Spinal cord (tissue), 9 donors: ENCODE measurements at regions not wholly inside any gene's neighbourhood (a gene's known extent, or its start where the extent isn't known, plus 50 kb on each side); places are given as distances from the start of the nearest gene placed in this dataset.
A peak's percentile ranks its signal among the peaks of the same experiment; 100 is the strongest.

Source experiments
- DNase-seq, 6 donors: peaks; one replicate each; pipeline versions ENCODE4 v3.0.0 to v3.0.0-alpha.2; 2013 to 2015; ENCODE audit warnings: low spot score in 6 of 6, low read depth in 4 of 6
- H3K27ac ChIP-seq: one replicate; pipeline ENCODE4 v1.5.1; 2013; ENCODE audit warnings: low read depth, low read length, control low read depth
- H3K27me3 ChIP-seq: one replicate; pipeline ENCODE4 v1.6.1; 2013; ENCODE audit warnings: low read length; ENCODE audit not compliant: control insufficient read depth, insufficient read depth
- H3K36me3 ChIP-seq: one replicate; pipeline ENCODE4 v1.6.1; 2013; ENCODE audit warnings: low read length; ENCODE audit not compliant: control insufficient read depth, insufficient read depth
- H3K4me1 ChIP-seq: one replicate; pipeline ENCODE4 v1.6.1; 2013; ENCODE audit warnings: low read length; ENCODE audit not compliant: control insufficient read depth, insufficient read depth
- H3K4me3 ChIP-seq: one replicate; pipeline ENCODE4 v1.5.1; 2013; ENCODE audit warnings: low read depth, low read length, control low read depth
- H3K9me3 ChIP-seq: one replicate; pipeline ENCODE4 v1.6.1; 2013; ENCODE audit warnings: low read length; ENCODE audit not compliant: control insufficient read depth, insufficient read depth
- WGBS: methylation state at CpG from one replicate; pipeline ENCODE4 v1.1.5; 2013; ENCODE audit warnings: missing lambda C conversion rate; ENCODE audit not compliant: insufficient coverage; 5-methylcytosine and 5-hydroxymethylcytosine counted together
- donor health status: healthy.

DNA sequence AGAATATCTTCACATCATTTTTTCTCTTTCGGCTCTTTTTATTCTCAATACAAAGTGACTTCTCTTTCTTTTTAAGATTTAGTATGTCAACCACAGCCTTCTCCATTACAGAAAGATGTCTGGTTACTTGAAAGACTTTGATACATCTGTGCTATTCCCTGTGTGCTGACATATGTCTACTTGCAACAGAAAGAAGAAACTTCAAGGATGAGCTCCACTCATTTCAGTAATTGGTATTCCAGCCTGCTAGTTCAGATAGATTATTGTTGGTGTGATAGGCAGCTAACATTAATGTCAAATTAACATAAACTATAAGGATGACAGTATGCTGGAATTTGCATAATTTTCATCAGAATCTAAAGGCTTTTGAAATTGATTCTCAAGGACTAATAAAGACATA, 948.7 kb downstream of the PCDH18 start:
- Histone ChIP-seq H3K27me3 (no peaks in the 10 kb centered on the region), H3K9me3 (peaks cover 1% of the 10 kb centered on the region), H3K4me1 (no peaks in the 10 kb centered on the region), H3K4me3 (no peak overlapping the region), H3K27ac (no peak overlapping the region), H3K36me3 (no peaks in the 10 kb centered on the region)
- WGBS: no CpG with 5 or more reads among the region's 1 CpG
- DNase-seq: peak in 1 of 6 donors; percentile 14

DNA sequence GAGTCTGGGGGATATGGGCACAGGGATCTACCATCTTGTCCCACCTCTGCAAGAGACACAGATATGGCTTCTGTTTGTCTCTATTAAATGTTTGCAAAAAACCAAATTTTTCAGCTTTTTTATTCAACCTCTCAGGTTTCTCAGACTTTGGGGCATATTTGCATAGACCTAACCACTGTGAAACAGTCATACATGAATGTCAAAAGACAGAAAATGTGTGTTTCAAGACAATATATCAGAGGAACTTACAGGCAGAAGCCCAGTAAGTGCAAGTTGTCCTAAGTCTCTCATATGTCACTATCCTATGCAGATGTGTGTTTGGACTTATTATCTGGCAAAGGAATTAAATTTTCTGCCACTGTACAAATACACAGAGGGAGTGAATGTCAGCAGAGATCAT, 951.2 kb downstream of the PCDH18 start:
- H3K4me1 ChIP-seq: no peaks in the 10 kb centered on the region
- H3K27me3 ChIP-seq: no peaks in the 10 kb centered on the region
- no peaks in the 10 kb centered on the region for H3K36me3 ChIP-seq
- H3K9me3 ChIP-seq: no peaks in the 10 kb centered on the region
- no peak overlapping the region for H3K4me3 ChIP-seq
- no peak overlapping the region for H3K27ac ChIP-seq
- DNase-seq: no peak

DNA sequence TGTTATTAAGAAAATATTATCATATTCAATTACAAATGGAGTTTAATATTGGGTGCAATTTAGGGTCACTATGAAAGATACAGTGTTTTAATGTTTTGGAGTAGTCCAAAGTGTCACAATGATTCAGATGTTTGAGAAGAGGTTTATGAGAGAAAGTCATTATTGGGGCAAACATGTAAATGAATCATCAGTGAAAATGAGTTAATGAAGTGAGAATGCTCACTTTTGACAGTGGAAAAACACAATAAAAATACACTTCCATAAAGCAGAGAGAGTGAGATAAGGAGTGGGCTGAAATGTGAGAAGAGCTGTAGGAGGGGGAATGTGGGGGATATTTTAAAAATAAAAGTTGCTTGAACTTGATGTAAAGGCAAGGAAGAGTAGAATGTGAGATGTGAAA, 957.1 kb downstream of the PCDH18 start:
- Histone ChIP-seq H3K27ac (no peak overlapping the region), H3K36me3 (no peaks in the 10 kb centered on the region), H3K27me3 (no peaks in the 10 kb centered on the region), H3K9me3 (no peaks in the 10 kb centered on the region), H3K4me1 (no peaks in the 10 kb centered on the region), H3K4me3 (no peak overlapping the region)
- no peak for DNase-seq

GRCh38 chr4:136573460-136573859, 958.8 kb downstream of the PCDH18 start:
- H3K9me3 ChIP-seq: no peaks in the 10 kb centered on the region
- WGBS: 71% methylated on average over 1 of the region's 4 CpGs
- DNase-seq: peak in 1 of 6 donors; percentile 16
- no peaks in the 10 kb centered on the region for H3K4me1 ChIP-seq
- no peaks in the 10 kb centered on the region for H3K27me3 ChIP-seq
- no peak overlapping the region for H3K4me3 ChIP-seq
- no peaks in the 10 kb centered on the region for H3K36me3 ChIP-seq
- no peak overlapping the region for H3K27ac ChIP-seq

GRCh38 chr4:136571315-136571714, 961.0 kb downstream of the PCDH18 start:
- no peaks in the 10 kb centered on the region for H3K4me1 ChIP-seq
- no peaks in the 10 kb centered on the region for H3K9me3 ChIP-seq
- H3K27ac ChIP-seq: no peak overlapping the region
- no CpG with 5 or more reads among the region's 3 CpGs for WGBS
- no peak overlapping the region for H3K4me3 ChIP-seq
- no peak for DNase-seq
- H3K27me3 ChIP-seq: no peaks in the 10 kb centered on the region
- no peaks in the 10 kb centered on the region for H3K36me3 ChIP-seq

GRCh38 chr4:136562834-136563233, 969.5 kb downstream of the PCDH18 start:
- Histone ChIP-seq H3K9me3 (no peaks in the 10 kb centered on the region), H3K4me3 (no peak overlapping the region), H3K4me1 (no peaks in the 10 kb centered on the region), H3K36me3 (no peaks in the 10 kb centered on the region), H3K27ac (no peak overlapping the region), H3K27me3 (no peaks in the 10 kb centered on the region)
- DNase-seq: peak in 1 of 6 donors; percentile 30
- no CpG with 5 or more reads among the region's 1 CpG for WGBS

DNA sequence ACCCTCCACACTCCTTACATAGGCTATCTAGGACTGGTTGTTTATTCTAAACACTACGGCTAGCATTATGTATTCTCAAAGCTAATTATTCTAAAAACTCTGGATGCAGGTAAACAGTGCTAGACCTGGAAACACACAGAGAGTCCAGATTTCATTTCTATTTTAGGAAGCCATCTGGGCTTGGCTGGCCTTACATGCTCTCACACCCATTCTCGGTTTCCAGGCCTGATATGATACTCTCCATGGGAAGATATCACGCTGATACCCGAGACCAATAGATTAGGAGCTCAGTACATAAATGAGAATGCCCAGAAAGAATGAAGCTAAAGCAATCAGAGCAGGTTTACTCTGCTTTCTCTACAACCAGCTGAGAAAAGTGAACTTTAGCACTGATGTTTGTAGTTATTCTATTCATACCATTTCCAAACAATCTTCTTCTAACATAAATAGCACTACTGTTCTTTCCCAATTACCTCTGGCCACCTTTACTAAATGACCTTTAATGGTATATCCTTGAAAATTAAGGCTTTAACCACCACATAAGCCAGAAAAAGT, 973.3 kb downstream of the PCDH18 start:
- Histone ChIP-seq H3K27me3 (no peaks in the 10 kb centered on the region), H3K36me3 (no peaks in the 10 kb centered on the region), H3K4me1 (no peaks in the 10 kb centered on the region), H3K9me3 (no peaks in the 10 kb centered on the region), H3K4me3 (no peak overlapping the region), H3K27ac (no peak overlapping the region)
- 83% methylated on average over 1 of the region's 4 CpGs for WGBS
- DNase-seq: no peak

DNA sequence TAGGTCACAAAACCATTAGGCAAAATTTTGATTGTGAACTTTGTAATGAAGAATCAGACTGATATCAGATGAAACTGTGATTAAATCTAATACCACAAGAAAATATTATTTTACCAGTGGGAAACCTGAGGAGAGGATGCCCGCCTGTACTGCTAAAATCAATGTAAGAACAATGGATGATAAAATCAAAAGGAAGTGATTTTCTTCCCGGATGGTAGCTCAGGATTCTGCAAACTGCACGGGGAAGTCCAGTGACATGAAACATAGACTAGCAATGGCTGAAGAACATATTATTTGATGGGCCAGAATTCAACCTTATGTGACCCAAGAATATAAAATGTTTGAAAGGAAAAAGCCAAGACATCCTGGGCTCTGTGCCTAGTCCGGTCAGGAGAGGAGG, 974.9 kb downstream of the PCDH18 start:
- Histone ChIP-seq H3K9me3 (no peaks in the 10 kb centered on the region), H3K4me3 (no peak overlapping the region), H3K27me3 (no peaks in the 10 kb centered on the region), H3K27ac (no peak overlapping the region), H3K4me1 (no peaks in the 10 kb centered on the region), H3K36me3 (no peaks in the 10 kb centered on the region)
- 87% methylated on average over 3 of the region's 4 CpGs for WGBS
- DNase-seq: no peak

- H3K9me3 ChIP-seq: no peaks in the 10 kb centered on the region
- H3K4me3 ChIP-seq: no peak overlapping the region
- no peak overlapping the region for H3K27ac ChIP-seq
- peak in 1 of 6 donors; percentile 16 for DNase-seq
- no peaks in the 10 kb centered on the region for H3K36me3 ChIP-seq
- no peaks in the 10 kb centered on the region for H3K4me1 ChIP-seq
- no peaks in the 10 kb centered on the region for H3K27me3 ChIP-seq
Measured at GRCh38 chr4:136554033-136554432, 978.3 kb downstream of the PCDH18 start.

DNA sequence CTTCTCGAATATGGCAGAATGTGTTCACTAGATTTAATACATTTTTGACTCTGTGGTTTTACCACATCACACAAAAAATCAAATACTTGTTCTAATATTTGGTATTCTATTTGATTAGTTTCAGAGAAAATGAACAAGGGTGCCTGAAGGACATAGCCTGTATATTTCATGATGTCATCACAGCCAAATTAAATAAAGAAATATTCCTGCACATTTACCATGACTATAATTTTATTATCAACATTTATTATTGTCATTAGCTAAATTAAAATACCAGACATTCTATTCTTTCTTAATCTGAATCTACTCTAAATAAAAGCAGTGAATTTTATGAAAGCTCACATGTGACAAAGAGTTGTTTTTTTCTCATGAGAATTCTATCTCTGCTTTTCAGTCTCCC, 980.5 kb downstream of the PCDH18 start:
- Histone ChIP-seq H3K4me3 (no peak overlapping the region), H3K4me1 (no peaks in the 10 kb centered on the region), H3K36me3 (no peaks in the 10 kb centered on the region), H3K9me3 (no peaks in the 10 kb centered on the region), H3K27ac (no peak overlapping the region), H3K27me3 (no peaks in the 10 kb centered on the region)
- no peak for DNase-seq
- WGBS: no CpG with 5 or more reads among the region's 1 CpG
